ENCODE measurements at regions not wholly inside any gene's neighbourhood (a gene's known extent, or its start where the extent isn't known, plus 50 kb on each side); places are given as distances from the start of the nearest gene placed in this dataset.

GRCh38 chr9:97749928-97750327 lies 52.8 kb upstream of the XPA start:
- no TSS peak for BruUV-seq (replicated peaks)
- intact Hi-C loops (cut with micrococcal nuclease) = no loop called here
- CTCF ChIA-PET = interaction anchor here (0.5 to 1.9 kb wide), 2 partner anchors 130 to 150 kb away, joined by 4 to 6 read pairs; no protein-coding TSS in a partner anchor

More at GRCh38 chr9:97749928-97750327, 52.8 kb upstream of the XPA start:
- Histone ChIP-seq H3K14ac (replicated peaks; ENCODE audit: low read depth, low read length) (no peak overlapping the region), H4K20me1 (ENCODE audit: insufficient read depth, low read length) (no peaks in the 10 kb centered on the region), H2AK5ac (ENCODE audit: low read depth, low read length) (no peak overlapping the region), H2BK20ac (ENCODE audit: low read depth, low read length) (no peak overlapping the region), H4K5ac (ENCODE audit: low read depth, low read length) (no peak overlapping the region), H3K4ac (ENCODE audit: low read depth, low read length) (no peak overlapping the region), H3K9me1 (ENCODE audit: insufficient read depth, low read length) (no peaks in the 10 kb centered on the region), H3K56ac (ENCODE audit: extremely low read depth, insufficient read depth, low read length) (no peak overlapping the region), H3K23ac (ENCODE audit: low read depth, low read length) (no peak overlapping the region), H4K8ac (ENCODE audit: low read depth in 2 of 2, low read length in 2 of 2) (no peak overlapping the region), H3K18ac (ENCODE audit: low read depth, low read length) (no peak overlapping the region), H4K91ac (ENCODE audit: insufficient read depth, low read depth, low read length) (no peak overlapping the region), H3K9ac (ENCODE audit: low read depth, low read length) (no peak overlapping the region), H3K4me1 (ENCODE audit: control insufficient read depth, insufficient read depth, low read length) (no peaks in the 10 kb centered on the region), H3K36me3 (ENCODE audit: control insufficient read depth, insufficient read depth, low read length) (no peaks in the 10 kb centered on the region), H2BK5ac (ENCODE audit: low read depth, low read length, poor library complexity, severe bottlenecking) (no peak overlapping the region), H3K9me3 (ENCODE audit: control insufficient read depth, insufficient read depth, low read length) (no peaks in the 10 kb centered on the region), H2AK9ac (replicated peaks; ENCODE audit: low read depth, low read length, poor library complexity) (no peak overlapping the region), H2BK120ac (ENCODE audit: low read depth, low read length) (no peak overlapping the region), H3K27me3 (ENCODE audit: control insufficient read depth, insufficient read depth, low read length) (peaks cover 48% of the 10 kb centered on the region), H3K4me3 (ENCODE audit: insufficient read depth, low read depth, low read length) (no peak overlapping the region), H3K4me2 (ENCODE audit: low read depth, low read length) (no peak overlapping the region), H3K79me1 (ENCODE audit: low read depth in 1 of 2, low read length in 2 of 2) (no peaks in the 10 kb centered on the region), H2BK15ac (ENCODE audit: low read depth, low read length) (no peak overlapping the region), H3K27ac (ENCODE audit: insufficient read depth, low read length) (no peak overlapping the region), H2AFZ (replicated peaks; ENCODE audit: low read length, poor library complexity) (no peak overlapping the region)
- no peak for ATAC-seq (ENCODE audit: low read depth)
- DNase-seq = no peak
- POLR2A ChIA-PET (ENCODE audit: unreplicated experiment) = no interaction called here
- no peak for TF ChIP-seq RAD21 (IDR thresholded peaks at IDR 0.05; ENCODE audit: low read length)
- TF ChIP-seq MAFK (IDR thresholded peaks at IDR 0.05; ENCODE audit: low read depth, low read length) = no peak
- TF ChIP-seq BHLHE40 (IDR thresholded peaks at IDR 0.05; ENCODE audit: low read depth, low read length) = no peak
- TF ChIP-seq MAZ (IDR thresholded peaks at IDR 0.05; ENCODE audit: borderline replicate concordance, low read depth, low read length) = no peak
- TF ChIP-seq NFE2L2 (IDR thresholded peaks at IDR 0.05; ENCODE audit: low read depth, low read length) = no peak
- TF ChIP-seq RCOR1 (IDR thresholded peaks at IDR 0.05; ENCODE audit: insufficient replicate concordance, low read length) = no peak
- TF ChIP-seq, protein P1, sequence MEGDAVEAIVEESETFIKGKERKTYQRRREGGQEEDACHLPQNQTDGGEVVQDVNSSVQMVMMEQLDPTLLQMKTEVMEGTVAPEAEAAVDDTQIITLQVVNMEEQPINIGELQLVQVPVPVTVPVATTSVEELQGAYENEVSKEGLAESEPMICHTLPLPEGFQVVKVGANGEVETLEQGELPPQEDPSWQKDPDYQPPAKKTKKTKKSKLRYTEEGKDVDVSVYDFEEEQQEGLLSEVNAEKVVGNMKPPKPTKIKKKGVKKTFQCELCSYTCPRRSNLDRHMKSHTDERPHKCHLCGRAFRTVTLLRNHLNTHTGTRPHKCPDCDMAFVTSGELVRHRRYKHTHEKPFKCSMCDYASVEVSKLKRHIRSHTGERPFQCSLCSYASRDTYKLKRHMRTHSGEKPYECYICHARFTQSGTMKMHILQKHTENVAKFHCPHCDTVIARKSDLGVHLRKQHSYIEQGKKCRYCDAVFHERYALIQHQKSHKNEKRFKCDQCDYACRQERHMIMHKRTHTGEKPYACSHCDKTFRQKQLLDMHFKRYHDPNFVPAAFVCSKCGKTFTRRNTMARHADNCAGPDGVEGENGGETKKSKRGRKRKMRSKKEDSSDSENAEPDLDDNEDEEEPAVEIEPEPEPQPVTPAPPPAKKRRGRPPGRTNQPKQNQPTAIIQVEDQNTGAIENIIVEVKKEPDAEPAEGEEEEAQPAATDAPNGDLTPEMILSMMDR (conservative IDR thresholded peaks at IDR 0.05; ENCODE audit: low read depth, low read length) = no peak
- no peak for TF ChIP-seq CHD1 (IDR thresholded peaks at IDR 0.05; ENCODE audit: low read depth, low read length)
- TF ChIP-seq CEBPB (IDR thresholded peaks at IDR 0.05; ENCODE audit: low read depth, low read length) = no peak
- no peak for TF ChIP-seq POLR2A (IDR thresholded peaks at IDR 0.05; ENCODE audit: low read depth, low read length)
- no peak for TF ChIP-seq MXI1 (IDR thresholded peaks at IDR 0.05; ENCODE audit: borderline replicate concordance, low read depth, low read length)
- TF ChIP-seq SMC3 (IDR thresholded peaks at IDR 0.05; ENCODE audit: low read depth, low read length) = no peak
- TF ChIP-seq ELK1 (IDR thresholded peaks at IDR 0.05; ENCODE audit: borderline replicate concordance, low read depth, low read length) = no peak
- TF ChIP-seq FOS (IDR thresholded peaks at IDR 0.05; ENCODE audit: low read depth, low read length) = no peak
- TF ChIP-seq, protein P2, sequence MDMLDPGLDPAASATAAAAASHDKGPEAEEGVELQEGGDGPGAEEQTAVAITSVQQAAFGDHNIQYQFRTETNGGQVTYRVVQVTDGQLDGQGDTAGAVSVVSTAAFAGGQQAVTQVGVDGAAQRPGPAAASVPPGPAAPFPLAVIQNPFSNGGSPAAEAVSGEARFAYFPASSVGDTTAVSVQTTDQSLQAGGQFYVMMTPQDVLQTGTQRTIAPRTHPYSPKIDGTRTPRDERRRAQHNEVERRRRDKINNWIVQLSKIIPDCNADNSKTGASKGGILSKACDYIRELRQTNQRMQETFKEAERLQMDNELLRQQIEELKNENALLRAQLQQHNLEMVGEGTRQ (IDR thresholded peaks at IDR 0.05; ENCODE audit: low read depth, low read length) = no peak
- TF ChIP-seq RFX5 (IDR thresholded peaks at IDR 0.05; ENCODE audit: low read depth, low read length) = no peak
- dilution Hi-C loops (cut with HindIII; ENCODE audit: low sequenced_read_pairs, unreplicated experiment) = no loop called here
- in situ Hi-C loops (cut with MboI; ENCODE audit: low sequenced_read_pairs) = no loop called here
- WGBS, 2 experiments (ENCODE audit: extremely low coverage in 2 of 2, insufficient read length in 1 of 2) = no CpG with 5 or more reads among the region's 3 CpGs
